IMR-90 (cell line): ENCODE measurements at regions not wholly inside any gene's neighbourhood (a gene's known extent, or its start where the extent isn't known, plus 50 kb on each side); places are given as distances from the start of the nearest gene placed in this dataset.

Source experiments
- ATAC-seq: fragments of 200-7000 bp; cut with Tn5 transposase; 2 replicates; pipeline ENCODE4 v1.9.1; 2020; ENCODE audit warnings: low read depth, mild to moderate bottlenecking, moderate library complexity
- BruUV-seq: library from RNA; stranded (reverse); fragments of 400-500 nt; replicated peaks from 2 replicates; lab custom pipeline; 2021; lab: Mats Ljungman, UMichigan
- CTCF ChIA-PET: fragments of 300-600 bp; formaldehyde crosslinking; extraction: SDS; loops from one replicate; lab custom pipeline; 2021; ENCODE audit warnings: antibody characterized with exemption; lab: Yijun Ruan, JAX
- POLR2A ChIA-PET: fragments of 300-600 bp; sonication (Branson Sonifier 250); formaldehyde crosslinking; loops from one replicate; lab custom pipeline; 2022; ENCODE audit warnings: antibody characterized with exemption; ENCODE audit not compliant: unreplicated experiment; lab: Charles Lee
- DNase-seq: peaks from one replicate; pipeline ENCODE4 v3.0.0; 2013
- H2AFZ ChIP-seq: replicated peaks from 2 replicates; pipeline ENCODE3; 2013; ENCODE audit warnings: low read length, mild to moderate bottlenecking; ENCODE audit not compliant: poor library complexity
- H2AK5ac ChIP-seq: 2 replicates; pipeline ENCODE4 v1.6.1; 2013; ENCODE audit warnings: low read depth, low read length, inconsistent platforms
- H2AK9ac ChIP-seq: replicated peaks from 2 replicates; pipeline ENCODE3; 2013; ENCODE audit warnings: mild to moderate bottlenecking, low read depth, low read length, moderate library complexity; ENCODE audit not compliant: poor library complexity
- H2BK120ac ChIP-seq: 2 replicates; pipeline ENCODE4 v1.6.1; 2013; ENCODE audit warnings: low read depth, low read length, inconsistent platforms
- H2BK15ac ChIP-seq: 3 replicates; pipeline ENCODE4 v1.6.1; 2013; ENCODE audit warnings: low read depth, low read length, inconsistent platforms
- H2BK20ac ChIP-seq: 2 replicates; pipeline ENCODE4 v1.6.1; 2013; ENCODE audit warnings: low read depth, mild to moderate bottlenecking, inconsistent platforms, low read length, moderate library complexity
- H2BK5ac ChIP-seq: 2 replicates; pipeline ENCODE4 v1.6.1; 2013; ENCODE audit warnings: mild to moderate bottlenecking, low read depth, low read length, inconsistent platforms; ENCODE audit not compliant: poor library complexity, severe bottlenecking
- H3K14ac ChIP-seq: replicated peaks from 2 replicates; pipeline ENCODE4 v1.6.1; 2013; ENCODE audit warnings: low read depth, low read length, inconsistent platforms
- H3K18ac ChIP-seq: 2 replicates; pipeline ENCODE4 v1.6.1; 2013; ENCODE audit warnings: low read depth, low read length, control low read depth
- H3K23ac ChIP-seq: 2 replicates; pipeline ENCODE4 v1.6.1; 2013; ENCODE audit warnings: low read depth, low read length, inconsistent platforms
- H3K27ac ChIP-seq: 2 replicates; pipeline ENCODE4 v1.5.1; 2013; ENCODE audit warnings: mild to moderate bottlenecking, control low read depth, low read length; ENCODE audit not compliant: insufficient read depth
- H3K27me3 ChIP-seq: 2 replicates; pipeline ENCODE4 v1.6.1; 2013; ENCODE audit warnings: low read length; ENCODE audit not compliant: control insufficient read depth, insufficient read depth
- H3K36me3 ChIP-seq: 2 replicates; pipeline ENCODE4 v1.6.1; 2013; ENCODE audit warnings: low read length, mixed read lengths; ENCODE audit not compliant: control insufficient read depth, insufficient read depth
- H3K4ac ChIP-seq: 2 replicates; pipeline ENCODE4 v1.6.1; 2013; ENCODE audit warnings: low read depth, low read length, inconsistent platforms
- H3K4me1 ChIP-seq: 2 replicates; pipeline ENCODE4 v1.6.1; 2013; ENCODE audit warnings: low read length, mixed read lengths; ENCODE audit not compliant: control insufficient read depth, insufficient read depth
- H3K4me2 ChIP-seq: 2 replicates; pipeline ENCODE4 v1.6.1; 2013; ENCODE audit warnings: low read depth, mild to moderate bottlenecking, control low read depth, low read length, moderate library complexity
- H3K4me3 ChIP-seq: 2 replicates; pipeline ENCODE4 v1.5.1; 2013; ENCODE audit warnings: low read depth, mild to moderate bottlenecking, control low read depth, low read length, moderate library complexity; ENCODE audit not compliant: insufficient read depth
- H3K56ac ChIP-seq: 2 replicates; pipeline ENCODE4 v1.6.1; 2013; ENCODE audit warnings: low read length, inconsistent platforms; ENCODE audit not compliant: insufficient read depth; ENCODE audit errors: extremely low read depth
- H3K79me1 ChIP-seq, 2 experiments: 2 replicates each; pipeline ENCODE4 v1.6.1; 2013; ENCODE audit warnings: low read length in 2 of 2, inconsistent platforms in 1 of 2, low read depth in 1 of 2
- H3K9ac ChIP-seq: 2 replicates; pipeline ENCODE4 v1.6.1; 2013; ENCODE audit warnings: low read depth, low read length, control low read depth
- H3K9me1 ChIP-seq: 2 replicates; pipeline ENCODE4 v1.6.1; 2013; ENCODE audit warnings: low read length, inconsistent platforms; ENCODE audit not compliant: insufficient read depth
- H3K9me3 ChIP-seq: 2 replicates; pipeline ENCODE4 v1.6.1; 2013; ENCODE audit warnings: low read length; ENCODE audit not compliant: control insufficient read depth, insufficient read depth
- H4K20me1 ChIP-seq: 2 replicates; pipeline ENCODE4 v1.6.1; 2013; ENCODE audit warnings: low read length, inconsistent platforms; ENCODE audit not compliant: insufficient read depth
- H4K5ac ChIP-seq: 2 replicates; pipeline ENCODE4 v1.6.1; 2013; ENCODE audit warnings: mild to moderate bottlenecking, low read depth, low read length, control low read depth
- H4K8ac ChIP-seq, 2 experiments: 2 replicates each; pipeline ENCODE4 v1.6.1; 2013; ENCODE audit warnings: low read depth in 2 of 2, low read length in 2 of 2, control low read depth in 1 of 2, inconsistent platforms in 1 of 2
- H4K91ac ChIP-seq: 2 replicates; pipeline ENCODE4 v1.6.1; 2013; ENCODE audit warnings: low read depth, low read length, inconsistent platforms; ENCODE audit not compliant: insufficient read depth
- BHLHE40 ChIP-seq: fragments of 150-350 bp; IDR thresholded peaks from 2 replicates; pipeline ENCODE4 v1.6.1; 2016; ENCODE audit warnings: mild to moderate bottlenecking, low read depth, low read length
- CEBPB ChIP-seq: IDR thresholded peaks from 2 replicates; pipeline ENCODE4 v1.6.1; 2012; ENCODE audit warnings: low read depth, low read length, improper control_type of control experiment
- CHD1 ChIP-seq: IDR thresholded peaks from 2 replicates; pipeline ENCODE4 v1.6.1; 2012; ENCODE audit warnings: low read depth, low read length, improper control_type of control experiment
- FOS ChIP-seq: fragments of 150-350 bp; IDR thresholded peaks from 2 replicates; pipeline ENCODE4 v1.6.1; 2016; ENCODE audit warnings: low read depth, low read length
- MAFK ChIP-seq: IDR thresholded peaks from 2 replicates; pipeline ENCODE4 v1.6.1; 2012; ENCODE audit warnings: low read depth, low read length, improper control_type of control experiment
- MAZ ChIP-seq: IDR thresholded peaks from 2 replicates; pipeline ENCODE4 v1.6.1; 2012; ENCODE audit warnings: low read depth, mild to moderate bottlenecking, low read length, improper control_type of control experiment, moderate library complexity, borderline replicate concordance
- MXI1 ChIP-seq: IDR thresholded peaks from 2 replicates; pipeline ENCODE4 v1.6.1; 2012; ENCODE audit warnings: low read depth, mild to moderate bottlenecking, low read length, moderate library complexity, borderline replicate concordance
- NFE2L2 ChIP-seq: fragments of 150-350 bp; IDR thresholded peaks from 2 replicates; pipeline ENCODE4 v1.6.1; 2016; ENCODE audit warnings: low read depth, mild to moderate bottlenecking, low read length
- POLR2A ChIP-seq: IDR thresholded peaks from 2 replicates; pipeline ENCODE4 v1.6.1; 2012; ENCODE audit warnings: mild to moderate bottlenecking, low read depth, low read length
- RAD21 ChIP-seq: IDR thresholded peaks from 2 replicates; pipeline ENCODE4 v1.6.1; 2012; ENCODE audit warnings: low read length, improper control_type of control experiment
- RCOR1 ChIP-seq: IDR thresholded peaks from 2 replicates; pipeline ENCODE4 v1.6.1; 2012; ENCODE audit warnings: mild to moderate bottlenecking, low read length, improper control_type of control experiment; ENCODE audit not compliant: insufficient replicate concordance
- RFX5 ChIP-seq: IDR thresholded peaks from 2 replicates; pipeline ENCODE4 v1.8.0; 2012; ENCODE audit warnings: low read depth, mild to moderate bottlenecking, low read length, moderate library complexity
- SMC3 ChIP-seq: fragments of 150-350 bp; IDR thresholded peaks from 2 replicates; pipeline ENCODE4 v1.6.1; 2016; ENCODE audit warnings: low read depth, mild to moderate bottlenecking, antibody characterized with exemption, low read length, moderate library complexity
- WGBS, 2 experiments: methylation state at CpG; one replicate each; pipeline versions ENCODE4 v1.1.5 to v1.1.7; 2013; ENCODE audit warnings: missing lambda C conversion rate in 2 of 2; ENCODE audit not compliant: insufficient read length in 1 of 2; ENCODE audit errors: extremely low coverage in 2 of 2; 5-methylcytosine and 5-hydroxymethylcytosine counted together
- dilution Hi-C: fragments of 300-500 bp; cut with HindIII; formaldehyde crosslinking; loops from one replicate; pipeline ENCODE4 v1.14.3; 2018; ENCODE audit warnings: low sequenced_read_pairs; ENCODE audit not compliant: unreplicated experiment
- in situ Hi-C: fragments of 300-500 bp; cut with MboI; formaldehyde crosslinking; loops from 3 replicates; pipeline ENCODE4 v1.14.3; 2019; ENCODE audit warnings: low sequenced_read_pairs, inconsistent platforms, mixed read lengths
- intact Hi-C: fragments of 100-400 bp; cut with micrococcal nuclease; formaldehyde crosslinking; loops from 2 replicates; pipeline ENCODE4 v1.10.0; 2022
- TF ChIP-seq, protein P1 (sequence below): fragments of 150-350 bp; IDR thresholded peaks from 2 replicates; pipeline ENCODE4 v1.6.1; 2016; ENCODE audit warnings: low read depth, mild to moderate bottlenecking, low read length, moderate library complexity, borderline replicate concordance
- TF ChIP-seq, protein P2 (sequence below): fragments of 150-350 bp; IDR thresholded peaks from 2 replicates; pipeline ENCODE4 v1.6.1; 2017; ENCODE audit warnings: mild to moderate bottlenecking, antibody characterized with exemption, low read length, low read depth
- TF ChIP-seq, protein P3 (sequence below): conservative IDR thresholded peaks from 2 replicates; pipeline ENCODE4 v1.5.1; 2012; ENCODE audit warnings: mild to moderate bottlenecking, low read depth, low read length, improper control_type of control experiment

DNA sequence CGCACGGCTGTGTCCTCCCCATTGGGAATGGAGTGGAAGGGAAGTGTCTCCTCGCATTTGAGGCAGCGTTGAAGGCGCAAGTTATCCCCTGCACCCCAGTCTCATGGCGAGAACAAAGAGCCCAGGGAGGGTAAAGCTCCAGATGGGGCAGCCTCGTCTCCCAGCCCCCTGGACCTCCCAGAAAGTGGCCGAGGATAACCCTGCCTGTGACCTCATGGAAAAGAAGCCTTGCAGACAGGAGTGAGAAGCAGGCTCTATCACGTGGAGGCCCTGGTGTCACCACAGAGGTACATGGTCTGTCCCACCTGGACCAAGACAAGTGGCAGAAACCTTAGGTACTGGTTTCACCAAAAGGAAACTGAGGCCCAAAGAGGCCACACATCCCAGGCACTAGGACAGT lies 134.8 kb upstream of the RPS6KA2 start:
- Histone ChIP-seq H2BK15ac (no peak overlapping the region), H3K9ac (no peak overlapping the region), H4K20me1 (no peaks in the 10 kb centered on the region; the same call in 1 of the 2 replicates), H2AK5ac (no peak overlapping the region), H3K27ac (no peak overlapping the region), H3K36me3 (no peaks in the 10 kb centered on the region), H3K14ac (no peak overlapping the region), H3K4me2 (no peak overlapping the region), H2AFZ (no peak overlapping the region), H4K91ac (no peak overlapping the region), H3K4me3 (no peak overlapping the region), H3K56ac (no peak overlapping the region), H4K8ac (no peak overlapping the region), H3K23ac (no peak overlapping the region), H2AK9ac (no peak overlapping the region), H3K4ac (no peak overlapping the region), H2BK120ac (no peak overlapping the region), H3K27me3 (peaks cover 43% of the 10 kb centered on the region), H2BK20ac (no peak overlapping the region), H2BK5ac (no peak overlapping the region), H4K5ac (no peak overlapping the region), H3K9me1 (no peaks in the 10 kb centered on the region), H3K4me1 (no peaks in the 10 kb centered on the region; the same call in 1 of the 2 replicates), H3K18ac (no peak overlapping the region), H3K79me1 (no peaks in the 10 kb centered on the region), H3K9me3 (no peaks in the 10 kb centered on the region)
- BruUV-seq: no TSS peak
- in situ Hi-C loops: no loop called here
- dilution Hi-C loops: no loop called here
- CTCF ChIA-PET: no interaction called here
- TF ChIP-seq CHD1: no peak
- TF ChIP-seq, protein P1, sequence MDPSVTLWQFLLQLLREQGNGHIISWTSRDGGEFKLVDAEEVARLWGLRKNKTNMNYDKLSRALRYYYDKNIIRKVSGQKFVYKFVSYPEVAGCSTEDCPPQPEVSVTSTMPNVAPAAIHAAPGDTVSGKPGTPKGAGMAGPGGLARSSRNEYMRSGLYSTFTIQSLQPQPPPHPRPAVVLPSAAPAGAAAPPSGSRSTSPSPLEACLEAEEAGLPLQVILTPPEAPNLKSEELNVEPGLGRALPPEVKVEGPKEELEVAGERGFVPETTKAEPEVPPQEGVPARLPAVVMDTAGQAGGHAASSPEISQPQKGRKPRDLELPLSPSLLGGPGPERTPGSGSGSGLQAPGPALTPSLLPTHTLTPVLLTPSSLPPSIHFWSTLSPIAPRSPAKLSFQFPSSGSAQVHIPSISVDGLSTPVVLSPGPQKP: no peak
- TF ChIP-seq RFX5: no peak
- TF ChIP-seq NFE2L2: no peak
- TF ChIP-seq POLR2A: no peak
- no peak for TF ChIP-seq MAFK
- TF ChIP-seq, protein P2, sequence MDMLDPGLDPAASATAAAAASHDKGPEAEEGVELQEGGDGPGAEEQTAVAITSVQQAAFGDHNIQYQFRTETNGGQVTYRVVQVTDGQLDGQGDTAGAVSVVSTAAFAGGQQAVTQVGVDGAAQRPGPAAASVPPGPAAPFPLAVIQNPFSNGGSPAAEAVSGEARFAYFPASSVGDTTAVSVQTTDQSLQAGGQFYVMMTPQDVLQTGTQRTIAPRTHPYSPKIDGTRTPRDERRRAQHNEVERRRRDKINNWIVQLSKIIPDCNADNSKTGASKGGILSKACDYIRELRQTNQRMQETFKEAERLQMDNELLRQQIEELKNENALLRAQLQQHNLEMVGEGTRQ: no peak
- no peak for TF ChIP-seq RCOR1
- TF ChIP-seq SMC3: no peak
- TF ChIP-seq FOS: no peak
- no peak for TF ChIP-seq BHLHE40
- no peak for TF ChIP-seq MXI1
- TF ChIP-seq CEBPB: no peak
- TF ChIP-seq RAD21: no peak
- TF ChIP-seq MAZ: no peak
- TF ChIP-seq, protein P3, sequence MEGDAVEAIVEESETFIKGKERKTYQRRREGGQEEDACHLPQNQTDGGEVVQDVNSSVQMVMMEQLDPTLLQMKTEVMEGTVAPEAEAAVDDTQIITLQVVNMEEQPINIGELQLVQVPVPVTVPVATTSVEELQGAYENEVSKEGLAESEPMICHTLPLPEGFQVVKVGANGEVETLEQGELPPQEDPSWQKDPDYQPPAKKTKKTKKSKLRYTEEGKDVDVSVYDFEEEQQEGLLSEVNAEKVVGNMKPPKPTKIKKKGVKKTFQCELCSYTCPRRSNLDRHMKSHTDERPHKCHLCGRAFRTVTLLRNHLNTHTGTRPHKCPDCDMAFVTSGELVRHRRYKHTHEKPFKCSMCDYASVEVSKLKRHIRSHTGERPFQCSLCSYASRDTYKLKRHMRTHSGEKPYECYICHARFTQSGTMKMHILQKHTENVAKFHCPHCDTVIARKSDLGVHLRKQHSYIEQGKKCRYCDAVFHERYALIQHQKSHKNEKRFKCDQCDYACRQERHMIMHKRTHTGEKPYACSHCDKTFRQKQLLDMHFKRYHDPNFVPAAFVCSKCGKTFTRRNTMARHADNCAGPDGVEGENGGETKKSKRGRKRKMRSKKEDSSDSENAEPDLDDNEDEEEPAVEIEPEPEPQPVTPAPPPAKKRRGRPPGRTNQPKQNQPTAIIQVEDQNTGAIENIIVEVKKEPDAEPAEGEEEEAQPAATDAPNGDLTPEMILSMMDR: no peak
- POLR2A ChIA-PET: no interaction called here
- ATAC-seq: no peak
- DNase-seq: no peak
- WGBS, 2 experiments: 63% methylated on average over 4 of the region's 9 CpGs; no CpG with 5 or more reads in 1 of the 2 experiments
- intact Hi-C loops: no loop called here
